Astrocyte (in vitro differentiated cells and primary cell): ENCODE measurements at regions not wholly inside any gene's neighbourhood (a gene's known extent, or its start where the extent isn't known, plus 50 kb on each side); places are given as distances from the start of the nearest gene placed in this dataset.

Experiments
- EZH2 ChIP-seq: IDR thresholded peaks from 2 replicates; pipeline ENCODE4 v1.6.1; 2012; ENCODE audit warnings: mild to moderate bottlenecking, low read length, inconsistent platforms; ENCODE audit not compliant: insufficient read depth
- TF ChIP-seq, protein P1 (sequence below): IDR thresholded peaks from 2 replicates; pipeline ENCODE4 v1.5.1; 2011; ENCODE audit warnings: low read depth, mild to moderate bottlenecking, inconsistent platforms, low read length, moderate library complexity; ENCODE audit not compliant: insufficient read depth

- TF ChIP-seq, protein P1, sequence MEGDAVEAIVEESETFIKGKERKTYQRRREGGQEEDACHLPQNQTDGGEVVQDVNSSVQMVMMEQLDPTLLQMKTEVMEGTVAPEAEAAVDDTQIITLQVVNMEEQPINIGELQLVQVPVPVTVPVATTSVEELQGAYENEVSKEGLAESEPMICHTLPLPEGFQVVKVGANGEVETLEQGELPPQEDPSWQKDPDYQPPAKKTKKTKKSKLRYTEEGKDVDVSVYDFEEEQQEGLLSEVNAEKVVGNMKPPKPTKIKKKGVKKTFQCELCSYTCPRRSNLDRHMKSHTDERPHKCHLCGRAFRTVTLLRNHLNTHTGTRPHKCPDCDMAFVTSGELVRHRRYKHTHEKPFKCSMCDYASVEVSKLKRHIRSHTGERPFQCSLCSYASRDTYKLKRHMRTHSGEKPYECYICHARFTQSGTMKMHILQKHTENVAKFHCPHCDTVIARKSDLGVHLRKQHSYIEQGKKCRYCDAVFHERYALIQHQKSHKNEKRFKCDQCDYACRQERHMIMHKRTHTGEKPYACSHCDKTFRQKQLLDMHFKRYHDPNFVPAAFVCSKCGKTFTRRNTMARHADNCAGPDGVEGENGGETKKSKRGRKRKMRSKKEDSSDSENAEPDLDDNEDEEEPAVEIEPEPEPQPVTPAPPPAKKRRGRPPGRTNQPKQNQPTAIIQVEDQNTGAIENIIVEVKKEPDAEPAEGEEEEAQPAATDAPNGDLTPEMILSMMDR: no peak
- no peak for TF ChIP-seq EZH2
Observed at GRCh38 chr3:81953111-81953510, 191.7 kb upstream of the GBE1 start.
